HG02885 (cell line): ENCODE measurements at regions not wholly inside any gene's neighbourhood (a gene's known extent, or its start where the extent isn't known, plus 50 kb on each side); places are given as distances from the start of the nearest gene placed in this dataset.

Experiments
- ATAC-seq: cut with Tn5 transposase; IDR thresholded peaks from one replicate; pipeline ENCODE4 v1.9.1; 2021; ENCODE audit warnings: mild to moderate bottlenecking; ENCODE audit not compliant: unreplicated experiment, poor library complexity

GRCh38 chr10:126843299-126843934, 61.8 kb upstream of the DOCK1 start:
- ATAC-seq: no peak

- no peak for ATAC-seq
These were observed 60.8 kb upstream of the DOCK1 start for GRCh38 chr10:126844406-126844805.

GRCh38 chr10:126846469-126846868, 58.8 kb upstream of the DOCK1 start:
- ATAC-seq: no peak

GRCh38 chr10:126846959-126847358, 58.3 kb upstream of the DOCK1 start:
- ATAC-seq: no peak

GRCh38 chr10:126847666-126848065, 57.6 kb upstream of the DOCK1 start:
- ATAC-seq: no peak

GRCh38 chr10:126849646-126850045, 55.6 kb upstream of the DOCK1 start:
- ATAC-seq: no peak

- ATAC-seq: no peak
These were observed 53.7 kb upstream of the DOCK1 start for GRCh38 chr10:126851414-126852108.

GRCh38 chr10:126854726-126855495, 50.3 kb upstream of the DOCK1 start:
- ATAC-seq: no peak
